ENCODE measurements at regions not wholly inside any gene's neighbourhood (a gene's known extent, or its start where the extent isn't known, plus 50 kb on each side); places are given as distances from the start of the nearest gene placed in this dataset.

DNA sequence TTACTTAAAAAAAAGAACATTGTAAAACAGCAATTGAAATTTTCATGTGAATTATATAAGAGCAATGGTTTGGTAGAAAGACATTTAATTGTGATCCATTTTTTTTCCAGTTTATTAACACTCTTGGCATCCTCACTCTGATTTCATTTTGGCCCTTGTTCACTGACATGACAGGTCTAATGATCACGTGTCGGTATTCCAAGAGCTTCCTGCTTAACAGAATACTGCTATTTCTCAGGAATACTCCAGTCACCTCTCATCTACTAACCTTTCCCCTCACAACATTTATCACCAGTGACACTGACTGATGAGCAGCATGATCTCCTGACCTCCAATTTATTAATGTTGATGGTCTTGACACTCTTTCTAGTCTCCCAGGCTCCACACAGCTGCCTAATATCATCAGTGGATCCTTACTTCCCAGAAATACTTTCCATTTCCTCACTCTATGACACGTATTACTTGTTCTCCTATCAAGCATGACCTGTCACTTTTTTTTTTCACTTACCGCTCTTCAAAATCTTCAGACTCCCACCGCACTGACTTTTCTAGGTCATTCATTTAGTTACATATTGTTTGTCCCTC, 847.8 kb upstream of the SLIT2 start:
- Histone ChIP-seq H3K27me3 (ENCODE audit: insufficient read depth, low read depth) (no peaks in the 10 kb centered on the region), H3K79me2 (ENCODE audit: low read depth) (no peaks in the 10 kb centered on the region), H3K4me1 (replicated peaks; ENCODE audit: insufficient read depth) (no peaks in the 10 kb centered on the region), H3F3A (ENCODE audit: insufficient read depth, low read depth) (no peaks in the 10 kb centered on the region), H4K20me1 (ENCODE audit: insufficient read depth) (no peaks in the 10 kb centered on the region), H3K36me3 (ENCODE audit: low read depth) (no peaks in the 10 kb centered on the region), H3K9me3 (ENCODE audit: insufficient read depth, low read depth) (no peaks in the 10 kb centered on the region), H3K9me2 (ENCODE audit: insufficient read depth) (no peaks in the 10 kb centered on the region), H3K4me3 (no peak overlapping the region), H3K4me2 (no peak overlapping the region), H2AFZ (no peak overlapping the region), H3K27ac (no peak overlapping the region)
- no TSS peak for BruUV-seq (replicated peaks)
- no peak for DNase-seq
- POLR2A ChIA-PET (ENCODE audit: unreplicated experiment), result no interaction called here
- intact Hi-C loops (cut with micrococcal nuclease; ENCODE audit: unreplicated experiment), result no loop called here
- CTCF ChIA-PET, result no interaction called here
- TF ChIP-seq EZH2 (IDR thresholded peaks at IDR 0.05; ENCODE audit: low read depth), result no peak
- TF ChIP-seq, protein P1, sequence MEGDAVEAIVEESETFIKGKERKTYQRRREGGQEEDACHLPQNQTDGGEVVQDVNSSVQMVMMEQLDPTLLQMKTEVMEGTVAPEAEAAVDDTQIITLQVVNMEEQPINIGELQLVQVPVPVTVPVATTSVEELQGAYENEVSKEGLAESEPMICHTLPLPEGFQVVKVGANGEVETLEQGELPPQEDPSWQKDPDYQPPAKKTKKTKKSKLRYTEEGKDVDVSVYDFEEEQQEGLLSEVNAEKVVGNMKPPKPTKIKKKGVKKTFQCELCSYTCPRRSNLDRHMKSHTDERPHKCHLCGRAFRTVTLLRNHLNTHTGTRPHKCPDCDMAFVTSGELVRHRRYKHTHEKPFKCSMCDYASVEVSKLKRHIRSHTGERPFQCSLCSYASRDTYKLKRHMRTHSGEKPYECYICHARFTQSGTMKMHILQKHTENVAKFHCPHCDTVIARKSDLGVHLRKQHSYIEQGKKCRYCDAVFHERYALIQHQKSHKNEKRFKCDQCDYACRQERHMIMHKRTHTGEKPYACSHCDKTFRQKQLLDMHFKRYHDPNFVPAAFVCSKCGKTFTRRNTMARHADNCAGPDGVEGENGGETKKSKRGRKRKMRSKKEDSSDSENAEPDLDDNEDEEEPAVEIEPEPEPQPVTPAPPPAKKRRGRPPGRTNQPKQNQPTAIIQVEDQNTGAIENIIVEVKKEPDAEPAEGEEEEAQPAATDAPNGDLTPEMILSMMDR (conservative IDR thresholded peaks at IDR 0.05), result no peak

DNA sequence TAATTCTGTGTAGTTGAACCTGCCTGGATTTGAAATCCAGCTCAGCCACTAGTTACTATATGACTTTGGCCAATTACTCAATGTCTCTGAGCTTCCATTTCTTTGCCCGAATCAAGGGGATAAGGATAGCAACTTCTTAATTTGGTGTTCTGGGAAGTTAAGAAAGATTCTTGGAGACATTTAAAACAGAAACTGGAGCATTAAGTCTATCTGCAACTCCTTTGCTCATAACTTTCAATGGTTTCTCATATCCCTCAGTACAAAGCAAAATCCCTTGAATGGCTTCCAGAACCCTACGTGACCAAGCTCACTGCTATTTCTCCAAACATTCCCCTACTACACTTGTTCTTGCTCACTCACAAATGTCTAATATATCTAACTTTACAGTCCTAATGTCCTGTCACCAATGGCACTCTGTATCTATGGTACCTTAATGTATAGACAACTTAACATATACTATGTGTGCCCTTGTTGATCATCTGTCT, 849.1 kb upstream of the SLIT2 start:
- Histone ChIP-seq H3K79me2 (ENCODE audit: low read depth) (no peaks in the 10 kb centered on the region), H3K36me3 (ENCODE audit: low read depth) (no peaks in the 10 kb centered on the region), H3K4me2 (no peak overlapping the region), H3K27ac (no peak overlapping the region), H3K4me1 (replicated peaks; ENCODE audit: insufficient read depth) (no peaks in the 10 kb centered on the region), H3K9me3 (ENCODE audit: insufficient read depth, low read depth) (no peaks in the 10 kb centered on the region), H2AFZ (no peak overlapping the region), H3K4me3 (no peak overlapping the region), H3F3A (ENCODE audit: insufficient read depth, low read depth) (no peaks in the 10 kb centered on the region), H4K20me1 (ENCODE audit: insufficient read depth) (no peaks in the 10 kb centered on the region), H3K9me2 (ENCODE audit: insufficient read depth) (no peaks in the 10 kb centered on the region), H3K27me3 (ENCODE audit: insufficient read depth, low read depth) (no peaks in the 10 kb centered on the region)
- ChIA-PET CTCF (no interaction called here), POLR2A (ENCODE audit: unreplicated experiment) (no interaction called here)
- DNase-seq, result no peak
- TF ChIP-seq, protein P1 (conservative IDR thresholded peaks at IDR 0.05), result no peak
- no peak for TF ChIP-seq EZH2 (IDR thresholded peaks at IDR 0.05; ENCODE audit: low read depth)
- BruUV-seq (replicated peaks), result no TSS peak
- intact Hi-C loops (cut with micrococcal nuclease; ENCODE audit: unreplicated experiment), result no loop called here

DNA sequence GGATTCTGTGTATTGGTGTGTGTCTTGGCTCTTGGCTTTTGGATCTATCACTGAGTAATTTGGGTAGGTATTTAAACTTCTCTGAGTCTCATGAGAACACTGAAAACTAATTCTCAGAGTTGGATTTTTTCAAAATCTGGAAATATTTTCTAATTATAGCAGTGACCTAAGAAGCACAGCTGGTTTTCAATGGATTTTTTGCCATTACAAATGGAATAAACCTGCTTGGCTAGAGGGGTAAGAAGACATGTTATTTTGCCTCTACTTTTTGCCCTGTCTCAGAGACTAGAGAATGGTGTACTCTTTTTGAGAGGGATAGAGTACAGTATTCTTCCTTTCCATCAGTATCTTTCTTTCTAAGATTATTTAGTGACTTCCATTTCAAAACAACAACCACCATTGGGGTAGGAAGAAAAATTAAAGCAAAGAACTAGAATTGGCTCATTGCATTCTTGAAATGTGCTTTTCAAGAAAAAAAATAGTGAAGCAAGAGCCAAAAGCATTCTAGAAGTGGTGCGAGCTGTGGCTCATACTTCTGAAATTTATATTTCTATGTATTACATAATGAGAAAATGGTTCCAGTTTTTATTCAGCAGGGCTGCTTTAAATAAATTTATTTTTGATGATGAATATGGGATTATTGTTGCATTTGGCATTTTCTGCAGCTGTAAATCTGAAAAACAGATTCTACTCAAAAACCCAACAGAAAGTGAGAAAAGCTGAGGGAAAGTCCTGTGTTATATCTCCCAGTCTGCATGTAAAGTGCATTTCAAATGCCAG, 850.2 kb upstream of the SLIT2 start:
- CTCF ChIA-PET, result no interaction called here
- no peaks in the 10 kb centered on the region for H3F3A ChIP-seq (ENCODE audit: insufficient read depth, low read depth)
- no peaks in the 10 kb centered on the region for H3K9me3 ChIP-seq (ENCODE audit: insufficient read depth, low read depth)
- POLR2A ChIA-PET (ENCODE audit: unreplicated experiment), result no interaction called here
- DNase-seq, result no peak
- H3K27me3 ChIP-seq (ENCODE audit: insufficient read depth, low read depth), result no peaks in the 10 kb centered on the region
- H3K4me1 ChIP-seq (replicated peaks; ENCODE audit: insufficient read depth), result no peaks in the 10 kb centered on the region
- no peak overlapping the region for H3K4me3 ChIP-seq
- no peak overlapping the region for H3K4me2 ChIP-seq
- H3K27ac ChIP-seq, result no peak overlapping the region
- H2AFZ ChIP-seq, result no peak overlapping the region
- H3K36me3 ChIP-seq (ENCODE audit: low read depth), result no peaks in the 10 kb centered on the region
- TF ChIP-seq, protein P1 (conservative IDR thresholded peaks at IDR 0.05), result no peak
- no peak for TF ChIP-seq EZH2 (IDR thresholded peaks at IDR 0.05; ENCODE audit: low read depth)
- no TSS peak for BruUV-seq (replicated peaks)
- H4K20me1 ChIP-seq (ENCODE audit: insufficient read depth), result no peaks in the 10 kb centered on the region
- intact Hi-C loops (cut with micrococcal nuclease; ENCODE audit: unreplicated experiment), result no loop called here
- H3K9me2 ChIP-seq (ENCODE audit: insufficient read depth), result no peaks in the 10 kb centered on the region
- H3K79me2 ChIP-seq (ENCODE audit: low read depth), result no peaks in the 10 kb centered on the region

Measured in PC-9 (cell line).